ENCODE measurements at regions not wholly inside any gene's neighbourhood (a gene's known extent, or its start where the extent isn't known, plus 50 kb on each side); places are given as distances from the start of the nearest gene placed in this dataset.

- TF ChIP-seq, protein P1, sequence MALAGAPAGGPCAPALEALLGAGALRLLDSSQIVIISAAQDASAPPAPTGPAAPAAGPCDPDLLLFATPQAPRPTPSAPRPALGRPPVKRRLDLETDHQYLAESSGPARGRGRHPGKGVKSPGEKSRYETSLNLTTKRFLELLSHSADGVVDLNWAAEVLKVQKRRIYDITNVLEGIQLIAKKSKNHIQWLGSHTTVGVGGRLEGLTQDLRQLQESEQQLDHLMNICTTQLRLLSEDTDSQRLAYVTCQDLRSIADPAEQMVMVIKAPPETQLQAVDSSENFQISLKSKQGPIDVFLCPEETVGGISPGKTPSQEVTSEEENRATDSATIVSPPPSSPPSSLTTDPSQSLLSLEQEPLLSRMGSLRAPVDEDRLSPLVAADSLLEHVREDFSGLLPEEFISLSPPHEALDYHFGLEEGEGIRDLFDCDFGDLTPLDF (CRISPR knock-in tag; IDR thresholded peaks at IDR 0.05): no peak
- TF ChIP-seq NR3C1 (CRISPR knock-in tag; conservative IDR thresholded peaks at IDR 0.05; ENCODE audit: low read depth): no peak
- TF ChIP-seq, protein P2, sequence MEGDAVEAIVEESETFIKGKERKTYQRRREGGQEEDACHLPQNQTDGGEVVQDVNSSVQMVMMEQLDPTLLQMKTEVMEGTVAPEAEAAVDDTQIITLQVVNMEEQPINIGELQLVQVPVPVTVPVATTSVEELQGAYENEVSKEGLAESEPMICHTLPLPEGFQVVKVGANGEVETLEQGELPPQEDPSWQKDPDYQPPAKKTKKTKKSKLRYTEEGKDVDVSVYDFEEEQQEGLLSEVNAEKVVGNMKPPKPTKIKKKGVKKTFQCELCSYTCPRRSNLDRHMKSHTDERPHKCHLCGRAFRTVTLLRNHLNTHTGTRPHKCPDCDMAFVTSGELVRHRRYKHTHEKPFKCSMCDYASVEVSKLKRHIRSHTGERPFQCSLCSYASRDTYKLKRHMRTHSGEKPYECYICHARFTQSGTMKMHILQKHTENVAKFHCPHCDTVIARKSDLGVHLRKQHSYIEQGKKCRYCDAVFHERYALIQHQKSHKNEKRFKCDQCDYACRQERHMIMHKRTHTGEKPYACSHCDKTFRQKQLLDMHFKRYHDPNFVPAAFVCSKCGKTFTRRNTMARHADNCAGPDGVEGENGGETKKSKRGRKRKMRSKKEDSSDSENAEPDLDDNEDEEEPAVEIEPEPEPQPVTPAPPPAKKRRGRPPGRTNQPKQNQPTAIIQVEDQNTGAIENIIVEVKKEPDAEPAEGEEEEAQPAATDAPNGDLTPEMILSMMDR (IDR thresholded peaks at IDR 0.05): no peak
- TF ChIP-seq, protein P3, sequence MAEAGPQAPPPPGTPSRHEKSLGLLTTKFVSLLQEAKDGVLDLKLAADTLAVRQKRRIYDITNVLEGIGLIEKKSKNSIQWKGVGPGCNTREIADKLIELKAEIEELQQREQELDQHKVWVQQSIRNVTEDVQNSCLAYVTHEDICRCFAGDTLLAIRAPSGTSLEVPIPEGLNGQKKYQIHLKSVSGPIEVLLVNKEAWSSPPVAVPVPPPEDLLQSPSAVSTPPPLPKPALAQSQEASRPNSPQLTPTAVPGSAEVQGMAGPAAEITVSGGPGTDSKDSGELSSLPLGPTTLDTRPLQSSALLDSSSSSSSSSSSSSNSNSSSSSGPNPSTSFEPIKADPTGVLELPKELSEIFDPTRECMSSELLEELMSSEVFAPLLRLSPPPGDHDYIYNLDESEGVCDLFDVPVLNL (CRISPR knock-in tag; IDR thresholded peaks at IDR 0.05; ENCODE audit: borderline replicate concordance, low read depth): no peak
- TF ChIP-seq GABPB1 (CRISPR knock-in tag; IDR thresholded peaks at IDR 0.05): no peak
- TF ChIP-seq, protein P4, sequence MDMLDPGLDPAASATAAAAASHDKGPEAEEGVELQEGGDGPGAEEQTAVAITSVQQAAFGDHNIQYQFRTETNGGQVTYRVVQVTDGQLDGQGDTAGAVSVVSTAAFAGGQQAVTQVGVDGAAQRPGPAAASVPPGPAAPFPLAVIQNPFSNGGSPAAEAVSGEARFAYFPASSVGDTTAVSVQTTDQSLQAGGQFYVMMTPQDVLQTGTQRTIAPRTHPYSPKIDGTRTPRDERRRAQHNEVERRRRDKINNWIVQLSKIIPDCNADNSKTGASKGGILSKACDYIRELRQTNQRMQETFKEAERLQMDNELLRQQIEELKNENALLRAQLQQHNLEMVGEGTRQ (CRISPR knock-in tag; IDR thresholded peaks at IDR 0.05): no peak
- no peak for TF ChIP-seq GRHL2 (CRISPR knock-in tag; IDR thresholded peaks at IDR 0.05; ENCODE audit: insufficient replicate concordance, severe bottlenecking)
- no peak for TF ChIP-seq CBFB (CRISPR knock-in tag; IDR thresholded peaks at IDR 0.05; ENCODE audit: low read depth)
- TF ChIP-seq MAX (CRISPR knock-in tag; IDR thresholded peaks at IDR 0.05): no peak
Observed at GRCh38 chr11:92154611-92155010, 70.0 kb upstream of the FAT3 start.
